NCI-H2081 treated with DMSO at 0.1 percent for 48 hours (cell line): ENCODE measurements at regions not wholly inside any gene's neighbourhood (a gene's known extent, or its start where the extent isn't known, plus 50 kb on each side); places are given as distances from the start of the nearest gene placed in this dataset.

ENCODE experiments used
- DNase-seq: peaks from one replicate; lab custom pipeline; 2025; lab: John Stamatoyannopoulos, UW

DNA sequence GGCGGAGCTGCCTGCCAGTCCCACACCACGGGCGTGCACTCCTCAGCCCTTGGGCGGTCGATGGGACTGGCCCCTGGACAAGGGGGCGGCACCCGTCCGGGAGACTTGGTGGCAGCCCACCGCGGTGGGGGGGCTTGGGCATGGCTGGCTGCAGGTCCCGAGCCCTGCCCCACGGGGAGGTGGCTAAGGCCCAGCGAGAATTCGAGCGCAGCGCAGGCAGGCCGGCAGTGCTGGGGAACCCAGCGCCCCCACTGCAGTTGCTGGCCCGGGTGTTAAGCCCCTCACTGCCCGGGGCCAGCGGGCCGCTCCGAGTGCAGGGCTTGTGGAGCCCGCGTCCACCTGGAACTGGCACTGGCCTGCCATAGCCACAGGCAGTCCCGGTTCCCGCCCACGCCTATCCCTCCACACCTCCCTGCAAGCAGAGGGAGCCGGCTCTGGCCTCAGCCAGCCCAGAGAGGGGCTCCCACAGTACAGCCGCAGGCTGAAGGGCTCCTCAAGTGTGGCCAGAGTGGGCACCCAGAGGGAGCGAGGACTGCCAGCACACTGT, 742.9 kb upstream of the DDX18 start:
- no peak for DNase-seq

DNA sequence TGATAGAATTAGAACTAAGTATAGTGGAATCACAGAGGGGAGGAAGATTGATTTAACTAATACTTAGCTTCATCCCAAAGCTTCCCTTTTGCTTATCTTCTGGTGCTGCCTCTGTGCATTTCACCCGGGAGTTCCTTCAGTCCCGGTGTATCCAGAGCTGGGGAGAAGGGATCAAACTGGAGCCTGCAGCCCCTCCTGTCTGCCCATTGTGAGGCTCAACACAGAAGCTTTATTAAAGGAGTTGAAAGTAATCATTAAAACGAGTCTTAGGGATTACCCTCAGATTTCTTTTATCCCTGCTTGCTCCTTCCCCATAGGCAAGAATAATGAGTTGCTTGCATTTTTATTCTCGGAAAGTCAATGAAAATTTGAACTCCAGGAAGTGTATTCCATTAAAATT, 739.7 kb upstream of the DDX18 start:
- DNase-seq, result no peak

GRCh38 chr2:117085256-117085655, 729.2 kb upstream of the DDX18 start:
- DNase-seq, result no peak

- DNase-seq, result no peak
Observed at GRCh38 chr2:117085737-117086136, 728.8 kb upstream of the DDX18 start.

DNA sequence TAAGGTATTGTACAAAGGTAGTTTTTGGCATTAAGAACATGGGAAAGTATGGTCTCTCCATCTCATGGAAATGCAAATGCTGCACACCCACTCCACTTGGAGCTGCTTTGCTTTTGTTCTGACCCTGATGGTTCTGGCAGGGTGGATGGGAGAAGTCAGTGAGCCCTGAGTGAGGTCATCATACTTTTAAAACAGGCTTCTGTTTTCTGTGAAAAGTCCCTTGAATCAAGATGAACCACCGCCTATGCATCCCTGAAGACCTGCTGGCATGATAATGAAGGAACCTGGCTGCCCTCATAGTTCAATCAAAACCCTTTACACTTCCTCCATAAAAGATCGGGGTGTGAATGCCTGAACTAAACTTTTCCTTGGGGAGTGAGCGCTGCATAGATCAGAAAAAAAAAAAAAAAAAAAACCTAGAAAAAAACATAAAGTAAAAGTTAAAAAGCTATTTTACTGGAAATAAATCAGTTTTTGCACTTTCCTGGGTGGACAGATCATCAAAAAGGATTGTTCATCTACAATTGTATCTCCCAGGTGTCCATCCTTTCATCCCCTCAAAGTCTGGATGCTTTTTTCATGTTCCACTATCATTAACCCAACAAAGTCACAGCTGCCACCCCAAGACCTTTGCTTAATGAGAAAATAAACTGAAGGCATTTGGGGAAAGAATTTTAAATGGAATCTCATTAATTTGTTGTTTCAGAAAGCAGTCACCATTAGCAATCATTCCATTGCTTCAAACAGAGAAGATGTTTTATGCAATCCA, 728.1 kb upstream of the DDX18 start:
- DNase-seq, result no peak

DNA sequence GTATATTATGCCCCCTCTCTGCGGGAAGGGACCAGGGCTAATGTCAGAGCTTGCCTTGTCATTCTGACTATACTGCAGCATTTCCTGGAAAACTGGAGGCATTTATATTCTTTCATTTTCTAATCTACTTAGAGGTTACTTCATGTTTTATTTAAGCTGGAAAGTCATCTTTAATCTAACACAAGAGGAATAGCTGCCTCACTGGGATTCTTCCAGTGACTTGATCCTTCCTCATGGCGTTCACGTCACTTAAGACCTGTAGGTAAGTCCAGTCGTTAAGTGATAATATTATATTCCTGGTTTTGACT, 727.6 kb upstream of the DDX18 start:
- DNase-seq, result no peak

DNA sequence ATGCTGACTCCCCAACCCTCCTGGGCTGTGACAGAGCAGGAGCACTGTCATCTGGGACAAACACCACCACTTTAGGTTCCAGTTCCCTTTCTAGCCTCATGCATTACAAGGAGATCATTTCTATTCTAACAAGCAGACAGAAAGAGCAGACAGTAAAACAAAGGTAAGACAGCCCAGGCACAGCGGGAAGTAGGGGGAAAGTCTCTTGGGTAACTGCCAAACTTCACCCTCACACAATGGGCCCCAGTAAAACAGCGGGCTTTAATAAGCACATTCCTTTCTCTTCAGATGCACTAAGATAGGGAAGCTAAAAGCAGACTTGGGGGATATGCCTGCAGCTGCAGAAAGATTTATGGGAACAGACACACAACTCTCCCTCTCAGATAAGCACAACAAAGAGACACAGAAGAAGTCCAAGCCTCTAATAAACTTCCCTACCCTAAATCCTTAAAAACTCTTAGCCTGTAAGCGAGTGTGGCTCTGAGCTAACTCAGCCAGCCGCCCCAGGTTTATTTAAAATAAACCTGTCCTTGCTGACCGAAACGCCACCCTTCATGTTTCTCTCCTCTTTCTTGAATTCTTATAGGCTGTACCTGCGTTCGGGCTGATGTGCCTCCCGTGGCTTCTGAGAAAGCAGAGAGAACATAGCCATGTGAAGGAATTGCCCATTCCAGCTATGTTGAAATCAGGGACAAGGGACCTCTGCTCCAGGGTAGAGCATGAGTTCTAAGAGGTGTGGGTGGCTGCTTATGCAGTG, 726.8 kb upstream of the DDX18 start:
- DNase-seq, result no peak

DNA sequence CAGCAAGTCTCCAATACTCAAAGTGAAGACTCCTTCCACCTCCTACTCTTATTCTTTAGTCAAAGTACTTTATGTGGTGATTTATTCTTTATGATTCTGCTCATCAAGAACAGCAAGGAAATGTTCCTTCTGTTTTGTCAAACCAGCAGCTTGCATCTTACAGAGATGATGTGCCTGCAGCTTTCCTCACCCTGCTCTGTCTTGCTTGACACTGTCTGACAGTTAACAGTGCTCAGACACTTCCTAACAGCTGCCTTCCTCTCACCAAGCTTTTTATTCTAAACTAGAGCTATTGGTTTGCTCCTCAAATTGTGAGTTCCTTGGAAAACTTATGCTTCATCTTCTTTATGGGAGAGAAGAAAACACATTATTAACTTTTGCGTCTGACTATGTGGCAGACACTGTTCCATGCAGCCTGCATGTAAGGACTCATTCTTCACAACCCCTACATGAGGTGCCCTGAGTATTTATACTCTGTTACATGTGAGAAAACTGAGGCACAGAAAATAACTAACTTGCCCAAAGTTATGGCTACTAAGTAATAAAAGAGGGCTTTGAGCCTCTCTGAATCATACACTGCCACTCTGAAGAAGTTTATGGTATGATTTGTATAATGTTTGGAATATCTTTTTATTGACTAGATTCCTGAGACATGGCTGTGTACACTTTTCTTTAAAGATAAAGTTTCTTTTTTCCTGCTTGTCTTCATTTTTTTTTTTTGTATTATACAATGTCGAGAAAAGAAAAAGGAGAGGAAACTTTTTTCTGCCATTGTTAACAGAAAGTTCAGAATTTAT, 723.3 kb upstream of the DDX18 start:
- no peak for DNase-seq

GRCh38 chr2:117101613-117102012, 712.9 kb upstream of the DDX18 start:
- DNase-seq, result no peak

DNA sequence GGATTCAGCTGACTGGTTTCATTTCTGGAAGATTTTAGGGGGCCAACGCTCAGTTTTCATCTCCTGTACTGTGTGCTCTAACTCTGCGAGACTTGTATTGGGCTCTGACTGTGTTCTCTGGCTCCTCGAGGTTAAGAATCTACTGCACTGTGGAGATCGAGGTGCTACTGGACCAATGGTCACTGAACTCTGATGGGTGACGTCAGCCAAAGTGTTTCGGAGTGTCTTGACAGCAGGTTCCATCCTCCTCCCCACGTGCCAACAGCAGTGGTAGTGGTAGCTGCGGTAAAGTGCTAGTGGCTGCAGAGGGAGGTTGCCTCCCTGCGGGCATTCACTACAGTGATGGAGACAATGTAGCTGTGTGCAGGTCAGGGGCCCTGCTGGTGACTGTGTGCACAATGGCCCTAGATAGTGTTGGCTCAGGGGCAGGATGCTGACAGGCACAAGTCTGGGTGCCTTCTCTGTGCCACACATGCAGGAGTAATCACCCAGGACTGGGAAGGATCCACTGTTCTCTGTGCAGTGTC, 705.7 kb upstream of the DDX18 start:
- DNase-seq, result no peak

DNA sequence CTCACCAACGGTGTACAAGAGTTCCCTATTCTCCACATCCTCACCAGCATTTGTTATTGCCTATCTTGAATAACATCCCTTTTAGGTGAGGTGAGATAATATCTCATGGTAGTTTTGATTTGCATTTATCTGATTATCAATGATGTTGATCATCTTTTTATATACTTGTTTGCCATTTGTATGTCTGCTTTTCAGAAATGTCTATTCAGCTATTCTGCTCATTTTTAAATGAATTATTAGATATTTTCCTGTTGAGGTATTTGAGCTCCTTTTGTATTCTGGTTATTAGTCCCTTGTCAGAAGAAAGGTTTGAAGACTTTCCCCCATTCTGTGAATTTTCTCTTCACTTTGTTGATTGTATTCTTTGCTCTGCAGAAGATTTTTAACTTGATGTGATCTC, 695.5 kb upstream of the DDX18 start:
- no peak for DNase-seq

- no peak for DNase-seq
Observed at GRCh38 chr2:117123362-117123761, 691.1 kb upstream of the DDX18 start.

GRCh38 chr2:117126656-117127055, 687.8 kb upstream of the DDX18 start:
- DNase-seq, result no peak

- DNase-seq, result no peak
Observed at GRCh38 chr2:117127680-117128079, 686.8 kb upstream of the DDX18 start.

- no peak for DNase-seq
Observed at GRCh38 chr2:117128461-117128860, 686.0 kb upstream of the DDX18 start.

GRCh38 chr2:117137371-117137770, 677.1 kb upstream of the DDX18 start:
- no peak for DNase-seq

GRCh38 chr2:117169036-117169765, 645.3 kb upstream of the DDX18 start:
- no peak for DNase-seq

- no peak for DNase-seq
Observed at GRCh38 chr2:117170897-117171296, 643.6 kb upstream of the DDX18 start.

DNA sequence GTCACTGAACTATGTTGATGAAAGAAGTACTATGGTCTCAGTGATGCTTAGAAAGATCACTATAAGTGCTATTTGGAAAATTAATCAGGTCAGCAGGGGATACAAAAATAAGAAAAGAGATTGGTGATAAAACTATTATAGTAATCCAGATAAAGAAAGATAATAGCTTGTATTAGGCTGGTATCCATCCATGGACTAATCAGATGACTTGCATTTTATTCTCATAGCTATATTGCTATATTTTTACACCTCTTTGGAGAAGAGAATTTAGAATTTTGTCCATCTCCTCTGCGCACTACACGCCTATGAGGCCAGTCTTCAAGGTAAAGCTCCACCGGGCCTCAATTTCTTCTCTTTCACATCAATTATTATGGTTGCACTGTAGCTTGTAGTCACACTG, 635.1 kb upstream of the DDX18 start:
- no peak for DNase-seq

- no peak for DNase-seq
Observed at GRCh38 chr2:117190856-117191559, 623.5 kb upstream of the DDX18 start.

DNA sequence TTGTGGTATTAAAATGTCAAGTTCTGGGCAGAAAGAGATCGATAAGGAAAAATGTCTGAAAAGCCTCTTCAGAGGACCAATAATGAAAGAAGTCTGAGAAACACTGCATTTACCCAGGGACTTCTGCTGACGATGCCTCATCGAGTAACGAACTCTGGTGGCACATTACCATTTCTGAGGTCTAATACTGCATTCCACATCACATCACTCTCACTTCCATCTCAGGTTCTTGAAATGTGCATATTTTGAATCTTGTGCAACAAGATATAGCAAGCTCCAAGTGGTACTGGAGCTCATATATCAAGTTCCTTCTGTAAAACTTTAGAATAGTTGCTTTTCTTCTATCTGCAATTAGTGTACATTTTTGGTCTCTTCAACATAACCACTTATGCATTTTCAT, 619.1 kb upstream of the DDX18 start:
- no peak for DNase-seq
